GM13977 (cell line): ENCODE measurements at regions not wholly inside any gene's neighbourhood (a gene's known extent, or its start where the extent isn't known, plus 50 kb on each side); places are given as distances from the start of the nearest gene placed in this dataset.

Experiments used
- DNase-seq: peaks from one replicate; pipeline ENCODE4 v3.0.0; 2012; ENCODE audit warnings: low spot score
- CTCF ChIP-seq: IDR thresholded peaks from 2 replicates; pipeline ENCODE4 v1.5.1; 2012; ENCODE audit warnings: mild to moderate bottlenecking, control low read depth; ENCODE audit not compliant: insufficient read depth; ENCODE audit errors: extremely low read depth, missing control alignments
- in situ Hi-C: fragments of 300-500 bp; cut with MboI; formaldehyde crosslinking; loops from one replicate; pipeline ENCODE4 v1.12.0; 2022; ENCODE audit warnings: low sequenced_read_pairs, low pct_unique_long_range_greater_than_20kb, mixed read lengths, inconsistent platforms; ENCODE audit not compliant: unreplicated experiment

GRCh38 chr5:124919747-124920525, 173.5 kb upstream of the ZNF608 start:
- no peak for DNase-seq
- no peak for TF ChIP-seq CTCF
- in situ Hi-C loops, result no loop called here

- TF ChIP-seq CTCF, result no peak
- in situ Hi-C loops, result no loop called here
- peak; percentile 49 for DNase-seq
Measured at GRCh38 chr5:124920909-124921666, 174.6 kb upstream of the ZNF608 start.

GRCh38 chr5:124921694-124922093, 175.3 kb upstream of the ZNF608 start:
- in situ Hi-C loops, result no loop called here
- no peak for DNase-seq
- no peak for TF ChIP-seq CTCF

GRCh38 chr5:124922255-124922975, 176.0 kb upstream of the ZNF608 start:
- DNase-seq, result no peak
- in situ Hi-C loops, result no loop called here
- no peak for TF ChIP-seq CTCF

- TF ChIP-seq CTCF, result no peak
- DNase-seq, result no peak
- in situ Hi-C loops, result no loop called here
Measured at GRCh38 chr5:124923131-124923530, 176.7 kb upstream of the ZNF608 start.

- in situ Hi-C loops, result loop anchor here (25.0 kb wide), 1 partner anchor 488 kb away; no protein-coding TSS in a partner anchor
- TF ChIP-seq CTCF, result no peak
- no peak for DNase-seq
Measured at GRCh38 chr5:124924729-124925128, 178.3 kb upstream of the ZNF608 start.
